Endothelial cell of umbilical vein (primary cell): ENCODE measurements at regions not wholly inside any gene's neighbourhood (a gene's known extent, or its start where the extent isn't known, plus 50 kb on each side); places are given as distances from the start of the nearest gene placed in this dataset.
"Not testable (repeated sequence)": the region's sequence is repeated elsewhere in the genome, so short reads cannot be mapped to it uniquely, and the experiment has no call there.

Experiments used
- EZH2 ChIP-seq: IDR thresholded peaks from 2 replicates; pipeline ENCODE4 v1.6.1; 2012; ENCODE audit warnings: borderline replicate concordance, low read depth, mild to moderate bottlenecking, moderate library complexity, low read length, inconsistent platforms; ENCODE audit not compliant: severe bottlenecking
- GATA2 ChIP-seq: IDR thresholded peaks from 2 replicates; pipeline ENCODE4 v1.7.0; 2011; ENCODE audit warnings: low read depth, mild to moderate bottlenecking, moderate library complexity, mixed read lengths, low read length; ENCODE audit not compliant: insufficient read length, insufficient read depth
- JUN ChIP-seq: IDR thresholded peaks from 2 replicates; pipeline ENCODE4 v1.6.1; 2011; ENCODE audit warnings: borderline replicate concordance, low read depth; ENCODE audit not compliant: insufficient read length, insufficient read depth
- POLR2A ChIP-seq: IDR thresholded peaks from 2 replicates; pipeline ENCODE4 v1.6.1; 2012; ENCODE audit warnings: low read depth, mild to moderate bottlenecking, control low read depth, low read length
- TF ChIP-seq, protein P1 (sequence below), 2 donors: IDR thresholded peaks; 1 replicate in 1 of 2; 2 replicates in 1 of 2; pipeline ENCODE4 v1.5.1; 2011; ENCODE audit warnings: low read length in 2 of 2, mild to moderate bottlenecking in 2 of 2, moderate library complexity in 2 of 2, control low read depth in 1 of 2, inconsistent platforms in 1 of 2, low read depth in 1 of 2; ENCODE audit not compliant: insufficient read depth in 1 of 2; ENCODE audit errors: extremely low read depth in 1 of 2

DNA sequence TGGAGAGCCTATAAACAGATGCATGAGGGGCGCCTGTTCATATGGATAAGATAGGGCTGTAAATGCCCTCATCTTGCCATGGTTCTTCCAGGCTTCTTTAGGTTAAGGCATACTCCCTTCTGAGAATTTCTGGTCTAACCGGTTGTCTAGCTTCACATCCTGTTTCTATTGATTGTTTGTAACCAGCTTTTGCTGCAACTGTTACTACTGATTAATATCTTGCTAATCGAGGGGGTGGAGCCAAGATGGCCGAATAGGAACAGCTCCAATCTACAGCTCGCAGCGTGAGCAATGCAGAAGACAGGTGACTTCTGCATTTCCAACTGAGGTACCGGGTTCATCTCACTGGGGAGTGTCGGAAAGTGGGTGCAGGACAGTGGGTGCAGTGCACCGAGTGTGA lies 108.7 kb downstream of the ANXA2R start:
- TF ChIP-seq, protein P1, sequence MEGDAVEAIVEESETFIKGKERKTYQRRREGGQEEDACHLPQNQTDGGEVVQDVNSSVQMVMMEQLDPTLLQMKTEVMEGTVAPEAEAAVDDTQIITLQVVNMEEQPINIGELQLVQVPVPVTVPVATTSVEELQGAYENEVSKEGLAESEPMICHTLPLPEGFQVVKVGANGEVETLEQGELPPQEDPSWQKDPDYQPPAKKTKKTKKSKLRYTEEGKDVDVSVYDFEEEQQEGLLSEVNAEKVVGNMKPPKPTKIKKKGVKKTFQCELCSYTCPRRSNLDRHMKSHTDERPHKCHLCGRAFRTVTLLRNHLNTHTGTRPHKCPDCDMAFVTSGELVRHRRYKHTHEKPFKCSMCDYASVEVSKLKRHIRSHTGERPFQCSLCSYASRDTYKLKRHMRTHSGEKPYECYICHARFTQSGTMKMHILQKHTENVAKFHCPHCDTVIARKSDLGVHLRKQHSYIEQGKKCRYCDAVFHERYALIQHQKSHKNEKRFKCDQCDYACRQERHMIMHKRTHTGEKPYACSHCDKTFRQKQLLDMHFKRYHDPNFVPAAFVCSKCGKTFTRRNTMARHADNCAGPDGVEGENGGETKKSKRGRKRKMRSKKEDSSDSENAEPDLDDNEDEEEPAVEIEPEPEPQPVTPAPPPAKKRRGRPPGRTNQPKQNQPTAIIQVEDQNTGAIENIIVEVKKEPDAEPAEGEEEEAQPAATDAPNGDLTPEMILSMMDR (IDR thresholded peaks at IDR 0.05; ENCODE audit: extremely low read depth in 1 of 2, insufficient read depth in 1 of 2, low read depth in 1 of 2, low read length in 2 of 2) = not testable (repeated sequence)
- TF ChIP-seq EZH2, POLR2A, GATA2, JUN: not testable (repeated sequence)
